ENCODE measurements at regions not wholly inside any gene's neighbourhood (a gene's known extent, or its start where the extent isn't known, plus 50 kb on each side); places are given as distances from the start of the nearest gene placed in this dataset.

DNA sequence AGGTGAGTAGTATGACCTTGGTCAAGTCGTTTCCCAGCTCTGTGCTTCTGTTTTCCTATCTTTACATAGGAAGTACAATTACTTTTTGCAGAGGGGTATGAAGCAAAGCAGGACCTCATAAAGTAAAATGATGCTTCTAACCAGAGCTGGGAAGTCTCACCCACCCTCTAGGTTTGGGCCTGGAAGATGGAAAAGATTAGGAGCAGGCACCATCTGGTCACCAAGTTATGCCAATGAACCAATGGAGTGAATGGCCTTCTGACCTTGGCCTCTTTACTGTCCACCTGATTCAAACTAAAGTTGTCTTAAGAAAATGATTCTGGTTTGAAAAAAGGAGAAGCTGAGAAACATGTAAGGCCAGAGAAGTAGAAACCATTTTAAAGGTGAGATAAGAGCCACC is 68.9 kb upstream of the CTNNBL1 start:
- no peak overlapping the region for H2AFZ ChIP-seq (ENCODE audit: low read depth, low read length)
- no peaks in the 10 kb centered on the region for H3K36me3 ChIP-seq (ENCODE audit: control insufficient read depth in 2 of 2, extremely low read depth in 1 of 2, insufficient read depth in 2 of 2, low read length in 2 of 2)
- no TSS peak for BruUV-seq (replicated peaks)
- intact Hi-C loops (cut with micrococcal nuclease) = no loop called here
- POLR2A ChIA-PET = no interaction called here
- no peak for TF ChIP-seq MYC (IDR thresholded peaks at IDR 0.05; ENCODE audit: low read depth, low read length)
- TF ChIP-seq POLR2AphosphoS5 (IDR thresholded peaks at IDR 0.05; ENCODE audit: insufficient read depth, low read depth, low read length) = no peak
- TF ChIP-seq, protein P1, sequence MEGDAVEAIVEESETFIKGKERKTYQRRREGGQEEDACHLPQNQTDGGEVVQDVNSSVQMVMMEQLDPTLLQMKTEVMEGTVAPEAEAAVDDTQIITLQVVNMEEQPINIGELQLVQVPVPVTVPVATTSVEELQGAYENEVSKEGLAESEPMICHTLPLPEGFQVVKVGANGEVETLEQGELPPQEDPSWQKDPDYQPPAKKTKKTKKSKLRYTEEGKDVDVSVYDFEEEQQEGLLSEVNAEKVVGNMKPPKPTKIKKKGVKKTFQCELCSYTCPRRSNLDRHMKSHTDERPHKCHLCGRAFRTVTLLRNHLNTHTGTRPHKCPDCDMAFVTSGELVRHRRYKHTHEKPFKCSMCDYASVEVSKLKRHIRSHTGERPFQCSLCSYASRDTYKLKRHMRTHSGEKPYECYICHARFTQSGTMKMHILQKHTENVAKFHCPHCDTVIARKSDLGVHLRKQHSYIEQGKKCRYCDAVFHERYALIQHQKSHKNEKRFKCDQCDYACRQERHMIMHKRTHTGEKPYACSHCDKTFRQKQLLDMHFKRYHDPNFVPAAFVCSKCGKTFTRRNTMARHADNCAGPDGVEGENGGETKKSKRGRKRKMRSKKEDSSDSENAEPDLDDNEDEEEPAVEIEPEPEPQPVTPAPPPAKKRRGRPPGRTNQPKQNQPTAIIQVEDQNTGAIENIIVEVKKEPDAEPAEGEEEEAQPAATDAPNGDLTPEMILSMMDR (IDR thresholded peaks at IDR 0.05; ENCODE audit: extremely low read depth in 1 of 2, insufficient read depth in 1 of 2, low read depth in 1 of 2, low read length in 2 of 2) = no peak
- TF ChIP-seq JUN (IDR thresholded peaks at IDR 0.05; ENCODE audit: borderline replicate concordance, insufficient read depth, insufficient read length, low read depth) = no peak
- TF ChIP-seq POLR2A (IDR thresholded peaks at IDR 0.05; ENCODE audit: low read depth, low read length) = no peak
- TF ChIP-seq, protein P2, sequence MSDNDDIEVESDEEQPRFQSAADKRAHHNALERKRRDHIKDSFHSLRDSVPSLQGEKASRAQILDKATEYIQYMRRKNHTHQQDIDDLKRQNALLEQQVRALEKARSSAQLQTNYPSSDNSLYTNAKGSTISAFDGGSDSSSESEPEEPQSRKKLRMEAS (IDR thresholded peaks at IDR 0.05; ENCODE audit: insufficient read depth, insufficient read length) = no peak
- TF ChIP-seq FOS (IDR thresholded peaks at IDR 0.05; ENCODE audit: borderline replicate concordance, insufficient read depth, low read length) = no peak
- TF ChIP-seq GATA2 (IDR thresholded peaks at IDR 0.05; ENCODE audit: insufficient read depth, insufficient read length, low read depth, low read length) = no peak
- TF ChIP-seq EZH2 (IDR thresholded peaks at IDR 0.05; ENCODE audit: borderline replicate concordance, low read depth, low read length, severe bottlenecking) = no peak
- H3K9ac ChIP-seq (replicated peaks; ENCODE audit: extremely low read depth, insufficient read depth, low read length) = no peak overlapping the region
- no peaks in the 10 kb centered on the region for H3K79me2 ChIP-seq (ENCODE audit: control insufficient read depth, insufficient read depth, low read length)
- H3K27me3 ChIP-seq (ENCODE audit: control insufficient read depth in 2 of 2, insufficient read depth in 2 of 2, low read length in 2 of 2) = peaks cover 4 to 6% of the 10 kb centered on the region in 2 experiments
- H4K20me1 ChIP-seq (replicated peaks; ENCODE audit: control insufficient read depth, extremely low read depth, insufficient read depth, low read length) = no peaks in the 10 kb centered on the region
- FAIRE-seq (no peak), DNase-seq (ENCODE audit: low read depth, low spot score) (no peak)
- H3K9me1 ChIP-seq (replicated peaks; ENCODE audit: control insufficient read depth, extremely low read depth, insufficient read depth, low read length) = no peaks in the 10 kb centered on the region
- dilution Hi-C loops (cut with MboI; ENCODE audit: extremely low pct_ligation_motif_present, low sequenced_read_pairs) = no loop called here
- no peaks in the 10 kb centered on the region for H3K9me3 ChIP-seq (replicated peaks; ENCODE audit: control insufficient read depth, insufficient read depth, low read length)
- H3K4me1 ChIP-seq (ENCODE audit: control insufficient read depth, extremely low read depth, insufficient read depth, low read length) = no peaks in the 10 kb centered on the region
- H3K27ac ChIP-seq (ENCODE audit: insufficient read depth, low read depth, low read length) = no peak overlapping the region
- no peak overlapping the region for H3K4me2 ChIP-seq (ENCODE audit: insufficient read depth, low read length)
- H3K4me3 ChIP-seq (replicated peaks in 1 of 3; ENCODE audit: insufficient read depth in 1 of 3, low read depth in 1 of 3, low read length in 3 of 3) = no peak overlapping the region
- CTCF ChIA-PET = interaction anchor here (1.0 kb wide), 1 partner anchor 9 kb away, joined by 3 read pairs; no protein-coding TSS in a partner anchor
